NCI-H2196 (cell line): ENCODE measurements at regions not wholly inside any gene's neighbourhood (a gene's known extent, or its start where the extent isn't known, plus 50 kb on each side); places are given as distances from the start of the nearest gene placed in this dataset.

Experiments
- DNase-seq: peaks from one replicate; lab custom pipeline; 2025; ENCODE audit not compliant: unreplicated experiment; lab: John Stamatoyannopoulos, UW

- DNase-seq, result no peak
Measured at GRCh38 chr2:81670885-81671284, 1366.3 kb upstream of the LRRTM1 start.

GRCh38 chr2:81661081-81661480, 1356.5 kb upstream of the LRRTM1 start:
- DNase-seq, result no peak

GRCh38 chr2:81658227-81658626, 1353.7 kb upstream of the LRRTM1 start:
- no peak for DNase-seq

GRCh38 chr2:81650048-81650971, 1345.8 kb upstream of the LRRTM1 start:
- no peak for DNase-seq

DNA sequence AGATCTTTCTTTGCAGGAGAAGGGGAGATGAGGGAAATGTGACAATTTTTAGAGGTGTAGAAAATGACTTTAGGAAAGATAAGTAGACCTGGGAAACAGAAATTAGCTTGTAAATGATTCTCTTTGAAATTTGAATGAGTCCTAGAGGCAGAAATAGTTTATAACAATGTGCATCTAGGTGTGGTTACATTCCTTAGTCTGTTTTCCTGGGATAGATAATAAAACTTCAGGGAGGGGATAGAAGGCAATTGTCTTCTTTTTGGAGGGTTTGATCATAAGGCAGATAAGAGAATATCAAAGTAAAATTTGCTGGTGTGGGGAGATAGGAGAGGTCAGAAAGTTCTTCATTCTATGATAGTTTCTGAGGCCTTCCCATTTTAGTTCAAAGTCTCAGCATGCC, 1344.3 kb upstream of the LRRTM1 start:
- no peak for DNase-seq

DNA sequence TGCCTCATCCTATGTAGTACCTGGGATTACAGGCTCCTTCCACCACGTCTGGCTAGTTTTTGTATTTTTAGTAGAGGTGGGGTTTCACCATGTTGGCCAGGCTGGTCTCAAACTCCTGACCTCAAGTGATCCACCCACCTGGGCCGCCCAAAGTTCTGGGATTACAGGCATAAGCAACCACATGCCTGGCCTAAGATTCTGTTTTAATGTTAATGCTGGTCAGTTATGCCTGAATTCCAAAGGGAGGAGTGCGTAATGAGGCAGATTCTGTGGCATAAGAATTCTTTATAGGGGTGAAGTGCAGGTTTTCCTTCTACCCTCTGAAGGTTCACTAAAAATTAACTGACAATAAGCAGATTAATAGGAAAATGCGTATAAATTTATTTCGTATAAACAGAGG, 1343.8 kb upstream of the LRRTM1 start:
- no peak for DNase-seq

GRCh38 chr2:81647715-81648230, 1343.2 kb upstream of the LRRTM1 start:
- no peak for DNase-seq

GRCh38 chr2:81645745-81646301, 1341.3 kb upstream of the LRRTM1 start:
- no peak for DNase-seq

DNA sequence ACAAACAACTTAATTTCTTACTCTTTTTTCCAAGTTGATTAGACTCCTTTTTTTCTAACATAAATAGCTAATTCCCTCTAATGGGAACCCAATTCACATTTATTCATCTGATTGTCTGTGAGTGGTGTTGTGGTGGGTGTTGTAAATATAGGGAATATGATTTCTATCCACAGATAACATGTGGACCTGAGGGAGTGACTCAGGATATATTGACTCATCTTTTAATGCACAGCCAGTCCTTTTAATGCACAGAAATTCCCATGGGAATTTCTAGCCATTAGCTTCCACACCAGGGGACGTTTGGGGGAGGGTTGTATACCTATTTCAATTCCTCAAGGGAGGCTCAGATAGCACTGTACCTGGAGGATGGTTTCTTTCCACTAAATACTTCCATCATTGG, 1339.6 kb upstream of the LRRTM1 start:
- no peak for DNase-seq

DNA sequence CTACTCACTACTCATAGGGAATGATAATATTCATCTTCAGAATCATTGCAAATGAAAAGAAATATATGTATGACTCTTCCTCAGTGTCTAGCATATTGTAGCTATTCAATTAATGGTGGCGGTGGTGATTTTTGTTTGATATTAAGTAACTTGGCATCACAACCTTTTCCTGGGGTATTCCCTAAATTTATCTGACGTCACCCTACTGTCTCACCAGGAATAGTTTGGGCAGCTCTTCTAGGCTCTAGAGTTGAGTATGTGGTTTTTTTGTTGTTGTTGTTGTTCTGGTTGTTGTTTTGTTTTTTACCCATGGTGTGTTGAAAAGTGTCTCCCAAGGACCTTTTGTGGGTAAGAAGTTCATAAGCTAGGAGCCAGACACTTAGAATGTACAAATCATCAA, 1320.3 kb upstream of the LRRTM1 start:
- no peak for DNase-seq

DNA sequence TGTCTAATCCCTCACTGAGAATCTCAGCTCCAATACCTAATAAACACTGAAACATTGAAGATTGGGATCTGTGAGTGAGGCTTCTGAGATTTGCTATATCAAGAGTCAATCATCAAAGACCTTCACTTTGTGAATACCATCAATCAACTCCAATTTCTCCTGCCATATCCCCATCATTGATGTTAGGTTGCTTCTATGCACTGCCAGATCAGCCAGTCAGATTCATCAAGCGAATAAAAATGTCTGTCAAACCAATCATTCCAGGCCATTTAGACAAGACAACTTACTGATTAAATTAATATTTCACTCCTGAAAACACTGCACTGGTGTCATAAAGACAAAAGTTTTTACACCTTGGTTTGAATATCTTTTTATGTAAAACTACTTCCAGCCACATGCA, 1295.5 kb upstream of the LRRTM1 start:
- no peak for DNase-seq

- DNase-seq, result no peak
Measured at GRCh38 chr2:81598453-81598852, 1293.9 kb upstream of the LRRTM1 start.

DNA sequence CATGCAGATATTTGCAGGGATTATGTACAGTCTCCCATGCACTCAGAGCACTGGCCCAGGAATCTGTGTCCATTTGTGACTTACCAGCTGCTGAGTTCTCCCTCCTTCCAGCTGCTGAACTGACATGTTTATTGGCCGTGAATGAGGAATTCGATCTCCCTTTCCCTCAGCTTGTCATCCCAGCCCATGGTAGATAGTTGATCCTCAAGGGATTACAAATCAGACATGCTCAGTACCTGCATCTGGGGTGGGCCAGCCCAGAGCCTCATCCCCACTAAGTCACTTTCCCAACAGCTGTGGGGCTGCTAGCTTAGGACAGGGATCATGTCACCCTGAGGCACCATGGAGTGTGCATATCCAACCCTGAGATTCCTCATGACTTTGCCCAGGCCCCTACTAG, 1284.9 kb upstream of the LRRTM1 start:
- DNase-seq, result no peak

DNA sequence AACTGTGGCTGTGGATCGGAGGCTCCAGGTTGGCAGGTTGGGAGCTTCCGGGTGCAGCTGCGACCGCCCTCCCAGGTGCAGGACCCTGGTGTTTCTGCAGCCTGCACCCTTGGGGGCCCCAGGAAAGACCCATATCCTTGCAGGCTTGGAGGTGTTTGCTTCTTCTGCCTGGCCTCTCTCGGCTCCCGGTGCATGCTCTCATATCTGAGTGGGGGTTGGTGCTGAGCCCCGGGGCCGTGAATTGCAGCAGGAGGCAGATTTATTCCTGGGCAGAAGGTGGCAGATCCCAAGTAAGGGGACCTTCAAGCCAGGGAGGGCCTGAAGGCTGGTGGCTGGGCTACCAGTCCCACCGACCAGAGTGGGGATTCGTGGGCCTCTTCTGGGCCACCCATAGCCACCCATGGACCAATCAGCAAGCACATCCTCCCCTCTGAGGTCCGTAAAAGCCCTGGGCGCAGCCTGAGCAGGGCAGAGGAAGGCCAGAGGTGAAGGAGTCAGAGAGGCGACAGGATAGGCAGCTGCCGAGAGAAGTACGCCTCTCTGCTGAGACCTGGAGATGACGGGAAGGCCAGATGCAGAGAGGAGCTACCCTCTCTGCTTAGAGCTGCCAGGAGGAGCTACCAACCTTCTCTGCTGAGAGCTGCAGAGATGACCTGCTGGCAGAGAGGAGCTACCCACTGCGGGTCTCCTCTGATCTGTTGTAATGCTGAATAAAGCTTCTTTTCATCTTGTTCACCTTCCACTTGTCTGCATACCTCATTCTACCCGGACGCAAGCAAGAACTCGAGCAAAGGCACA, 1279.0 kb upstream of the LRRTM1 start:
- no peak for DNase-seq

GRCh38 chr2:81576713-81577112, 1272.2 kb upstream of the LRRTM1 start:
- DNase-seq, result no peak

DNA sequence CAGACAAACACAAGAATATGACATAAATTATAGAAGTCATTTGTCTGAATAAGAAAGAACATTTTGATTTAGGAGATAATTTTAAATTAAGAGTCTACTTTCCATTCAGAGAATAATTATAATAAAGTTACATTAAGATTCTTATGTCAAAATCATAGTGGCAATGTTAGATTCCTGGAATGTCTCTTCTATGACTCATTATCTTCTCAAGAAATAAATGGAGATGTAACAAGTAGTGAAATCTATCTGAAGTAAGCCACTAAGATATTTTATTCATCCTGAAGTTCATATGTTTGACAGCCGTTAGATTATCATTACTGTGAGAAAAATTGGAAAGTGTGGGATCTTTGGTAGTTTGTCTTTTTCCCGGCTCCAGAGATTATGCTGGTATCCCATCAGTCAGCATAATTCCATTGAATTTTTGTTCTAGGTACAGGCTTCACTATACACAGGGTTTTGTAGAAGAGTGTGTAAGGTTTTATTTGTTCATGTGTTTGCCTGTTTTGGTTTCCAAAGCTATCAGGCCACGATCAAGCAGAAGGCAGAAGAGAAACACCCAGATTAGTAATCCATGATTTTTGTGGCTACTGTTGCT, 1246.6 kb upstream of the LRRTM1 start:
- no peak for DNase-seq

DNA sequence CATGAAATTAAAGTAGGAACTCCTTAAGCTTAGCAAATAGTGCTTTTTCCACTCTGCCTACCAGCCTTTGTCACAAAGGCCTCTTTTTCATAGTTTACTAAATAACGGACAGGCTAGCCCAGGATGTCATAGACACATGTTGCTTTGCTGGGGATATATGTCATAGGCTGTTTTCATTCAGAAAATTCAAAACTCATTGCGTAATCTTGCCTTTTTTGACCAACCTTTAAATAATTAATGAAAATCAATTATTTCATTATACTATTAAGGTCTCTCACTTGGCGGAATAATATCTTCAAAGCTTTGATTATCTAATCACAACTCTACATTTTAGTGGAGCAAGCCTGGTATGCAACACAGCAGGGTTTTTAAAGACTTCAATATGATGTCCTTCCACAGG, 1245.7 kb upstream of the LRRTM1 start:
- DNase-seq, result no peak

DNA sequence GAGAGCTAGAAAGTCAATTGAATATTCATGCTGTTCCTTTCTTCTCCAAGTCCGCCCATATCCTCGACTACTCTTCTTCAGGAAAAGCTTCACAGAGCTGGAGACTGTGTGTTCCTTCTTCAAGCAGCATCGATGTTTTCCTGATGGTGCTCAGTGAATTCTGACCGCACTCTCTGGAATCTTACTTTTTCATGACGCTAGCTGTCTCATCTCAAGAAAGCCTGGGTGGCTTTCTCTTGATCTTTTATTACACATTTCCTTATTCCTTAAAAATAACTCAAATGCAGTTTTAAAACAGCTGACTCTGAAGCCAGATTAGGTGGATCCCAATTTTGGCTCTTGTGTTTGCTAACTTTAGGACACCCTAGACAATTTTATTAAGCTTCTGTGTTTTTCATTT, 1245.1 kb upstream of the LRRTM1 start:
- no peak for DNase-seq

- no peak for DNase-seq
Measured at GRCh38 chr2:81545626-81546025, 1241.1 kb upstream of the LRRTM1 start.

GRCh38 chr2:81542119-81542518, 1237.6 kb upstream of the LRRTM1 start:
- no peak for DNase-seq

GRCh38 chr2:81529944-81530343, 1225.4 kb upstream of the LRRTM1 start:
- DNase-seq, result no peak
